B cell (primary cell): ENCODE measurements at regions not wholly inside any gene's neighbourhood (a gene's known extent, or its start where the extent isn't known, plus 50 kb on each side); places are given as distances from the start of the nearest gene placed in this dataset.

ENCODE experiments used
- ATAC-seq: fragments of 200-7000 bp; cut with Tn5 transposase; one replicate; pipeline ENCODE4 v1.10.0; 2021; ENCODE audit warnings: low read depth, mild to moderate bottlenecking, moderate number of reproducible peaks, moderate library complexity
- CTCF ChIA-PET: fragments of 350-600 bp; sonication (Branson Sonifier 250); formaldehyde crosslinking; loops from one replicate; lab custom pipeline; 2021; ENCODE audit warnings: antibody characterized with exemption, inconsistent platforms; lab: Charles Lee
- POLR2A ChIA-PET: fragments of 350-600 bp; sonication (Branson Sonifier 250); formaldehyde crosslinking; loops from one replicate; lab custom pipeline; 2021; ENCODE audit warnings: antibody characterized with exemption; lab: Charles Lee
- DNase-seq: peaks from one replicate; pipeline ENCODE4 v3.0.0; 2013
- H2AFZ ChIP-seq: 2 replicates; pipeline ENCODE4 v1.6.1; 2012; ENCODE audit warnings: mild to moderate bottlenecking, low read depth, low read length; ENCODE audit not compliant: insufficient read depth, poor library complexity, severe bottlenecking
- H3K27ac ChIP-seq, 2 donors: 1 replicate in 1 of 2; 2 replicates in 1 of 2; pipeline ENCODE4 v1.5.1; 2012 to 2013; ENCODE audit warnings: low read length in 2 of 2, mild to moderate bottlenecking in 2 of 2, moderate library complexity in 1 of 2
- H3K27me3 ChIP-seq, 4 experiments: fragments of 200-600 bp in 1 of 4; sonication (generic) in 1 of 4; replicated peaks in 1 of 4; 1 replicate in 2 of 4; 2 replicates in 2 of 4; pipeline versions ENCODE4 v1.6.1 to v1.7.0; 2013 to 2016; ENCODE audit warnings: low read length in 3 of 4, mild to moderate bottlenecking in 2 of 4, mixed read lengths in 1 of 4, moderate library complexity in 1 of 4; ENCODE audit not compliant: insufficient read depth in 4 of 4, control insufficient read depth in 3 of 4; ENCODE audit errors: control extremely low read depth in 1 of 4
- H3K36me3 ChIP-seq, 2 experiments: replicated peaks in 1 of 2; 1 replicate in 1 of 2; 2 replicates in 1 of 2; pipeline versions ENCODE4 v1.6.1 to v1.7.1; 2013; ENCODE audit warnings: low read length in 1 of 2; ENCODE audit not compliant: insufficient read depth in 2 of 2, control insufficient read depth in 1 of 2; ENCODE audit errors: control extremely low read depth in 1 of 2, extremely low read depth in 1 of 2
- H3K4me1 ChIP-seq, 2 donors: fragments of 200-600 bp in 1 of 2; sonication (generic) in 1 of 2; 1 replicate in 1 of 2; 2 replicates in 1 of 2; pipeline versions ENCODE4 v1.5.1 to v1.6.1; 2013 to 2017; ENCODE audit warnings: low read length in 2 of 2; ENCODE audit not compliant: control insufficient read depth in 2 of 2, insufficient read depth in 2 of 2
- H3K4me2 ChIP-seq: replicated peaks from 2 replicates; pipeline ENCODE3; 2012; ENCODE audit warnings: mild to moderate bottlenecking, low read depth, low read length; ENCODE audit not compliant: poor library complexity, severe bottlenecking
- H3K4me3 ChIP-seq, 5 experiments: fragments of 200-600 bp in 1 of 5; sonication (generic) in 1 of 5; 1 replicate in 3 of 5; 2 replicates in 2 of 5; pipeline versions ENCODE4 v1.5.1 to v1.7.0; 2011 to 2016; ENCODE audit warnings: low read length in 4 of 5, mild to moderate bottlenecking in 4 of 5, low read depth in 2 of 5, control low read depth in 1 of 5, moderate library complexity in 1 of 5; ENCODE audit not compliant: insufficient read depth in 1 of 5; ENCODE audit errors: control extremely low read depth in 1 of 5, extremely low read depth in 1 of 5
- H3K79me2 ChIP-seq: fragments of 200-600 bp; sonication (generic); one replicate; pipeline ENCODE4 v1.6.0; 2016; ENCODE audit warnings: low read length; ENCODE audit not compliant: control insufficient read depth, insufficient read depth
- H3K9ac ChIP-seq: fragments of 200-600 bp; sonication (generic); 2 replicates; pipeline ENCODE4 v1.6.1; 2017; ENCODE audit warnings: mild to moderate bottlenecking, low read length, moderate library complexity
- H3K9me3 ChIP-seq, 3 donors: one replicate each; pipeline versions ENCODE4 v1.6.1 to v1.7.1; 2013; ENCODE audit warnings: low read length in 2 of 3; ENCODE audit not compliant: control insufficient read depth in 2 of 3, insufficient read depth in 1 of 3; ENCODE audit errors: control extremely low read depth in 1 of 3
- H4K20me1 ChIP-seq: 2 replicates; pipeline ENCODE4 v1.6.0; 2012; ENCODE audit warnings: mild to moderate bottlenecking, low read length; ENCODE audit not compliant: insufficient read depth, control insufficient read depth, poor library complexity, severe bottlenecking
- H3K27ac Mint-ChIP-seq: one replicate; pipeline ENCODE4 v1.8.0; 2021; ENCODE audit warnings: mixed read lengths
- H3K27me3 Mint-ChIP-seq: one replicate; pipeline ENCODE4 v1.8.0; 2021; ENCODE audit warnings: mixed read lengths
- H3K4me1 Mint-ChIP-seq: one replicate; pipeline ENCODE4 v1.8.0; 2021; ENCODE audit warnings: mixed read lengths
- H3K4me3 Mint-ChIP-seq: one replicate; pipeline ENCODE4 v1.8.0; 2021; ENCODE audit warnings: mixed read lengths
- H3K9me3 Mint-ChIP-seq: one replicate; pipeline ENCODE4 v1.8.0; 2022; ENCODE audit warnings: mixed read lengths; ENCODE audit not compliant: insufficient read depth
- EZH2 ChIP-seq: IDR thresholded peaks from 2 replicates; pipeline ENCODE4 v1.6.1; 2012; ENCODE audit warnings: borderline replicate concordance, low read depth, mild to moderate bottlenecking, moderate library complexity, low read length; ENCODE audit not compliant: insufficient read depth, poor library complexity, severe bottlenecking
- WGBS: methylation state at CpG from one replicate; pipeline ENCODE4 v1.1.5; 2013; ENCODE audit warnings: missing lambda C conversion rate; ENCODE audit not compliant: insufficient coverage; 5-methylcytosine and 5-hydroxymethylcytosine counted together
- intact Hi-C: fragments of 100-400 bp; cut with micrococcal nuclease; formaldehyde crosslinking; loops from one replicate; pipeline ENCODE4 v1.10.0; 2022
- TF ChIP-seq, protein P1 (sequence below): fragments of 200-600 bp; IDR thresholded peaks from one replicate; pipeline ENCODE4 v1.8.0; 2022; ENCODE audit warnings: antibody characterized with exemption, mild to moderate bottlenecking

DNA sequence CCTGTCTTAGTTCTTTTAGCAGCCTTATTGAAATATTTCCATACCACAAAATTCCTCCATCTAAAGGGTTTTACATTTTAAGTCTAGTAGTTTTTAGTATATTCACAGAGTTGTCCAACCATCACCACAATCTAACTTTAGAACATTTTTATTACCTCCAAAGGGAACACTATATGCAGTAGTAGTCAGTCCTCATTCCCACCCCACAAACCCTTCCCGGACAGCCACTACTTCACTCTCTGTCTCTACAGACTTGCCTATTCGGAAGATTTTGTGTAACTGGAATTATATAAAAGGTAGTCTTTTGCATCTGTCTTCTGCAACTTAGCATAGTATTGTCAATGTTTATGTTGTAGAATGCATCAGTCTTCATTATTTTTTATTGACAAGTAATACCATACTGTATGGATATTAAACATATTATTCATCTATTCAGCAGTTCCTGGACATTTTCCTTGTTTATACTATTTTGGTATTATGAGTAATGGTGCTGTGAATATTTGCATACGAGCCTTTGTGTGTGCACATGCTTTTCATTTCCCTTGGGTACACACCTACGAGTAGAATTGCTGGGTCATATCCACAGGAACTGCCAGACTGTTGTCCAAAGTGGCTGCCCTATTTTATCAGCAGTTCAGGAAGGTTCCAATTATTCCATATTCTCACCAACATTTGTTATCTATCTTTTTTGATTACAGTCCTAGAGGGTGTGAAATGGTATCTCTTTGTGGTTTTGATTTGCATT lies 60.9 kb upstream of the LANCL2 start:
- CTCF ChIA-PET = no interaction called here
- Histone ChIP-seq H3K27ac (no peak overlapping the region), H4K20me1 (no peaks in the 10 kb centered on the region), H3K27me3 (peaks cover 0 to 3% (median 0%) of the 10 kb centered on the region in 4 experiments), H2AFZ (no peak overlapping the region), H3K36me3 (no peaks in the 10 kb centered on the region), H3K4me3 (no peak overlapping the region), H3K9ac (no peak overlapping the region), H3K9me3 (no peaks in the 10 kb centered on the region), H3K79me2 (no peaks in the 10 kb centered on the region), H3K4me2 (no peak overlapping the region), H3K4me1 (no peaks in the 10 kb centered on the region)
- POLR2A ChIA-PET = no interaction called here
- Mint-ChIP-seq H3K4me3 (no peak overlapping the region), H3K9me3 (no peaks in the 10 kb centered on the region), H3K27me3 (peaks cover 27% of the 10 kb centered on the region), H3K27ac (no peak overlapping the region), H3K4me1 (peaks cover 7% of the 10 kb centered on the region)
- DNase-seq (no peak), ATAC-seq (no peak)
- intact Hi-C loops = no loop called here
- TF ChIP-seq EZH2 = no peak
- TF ChIP-seq, protein P1, sequence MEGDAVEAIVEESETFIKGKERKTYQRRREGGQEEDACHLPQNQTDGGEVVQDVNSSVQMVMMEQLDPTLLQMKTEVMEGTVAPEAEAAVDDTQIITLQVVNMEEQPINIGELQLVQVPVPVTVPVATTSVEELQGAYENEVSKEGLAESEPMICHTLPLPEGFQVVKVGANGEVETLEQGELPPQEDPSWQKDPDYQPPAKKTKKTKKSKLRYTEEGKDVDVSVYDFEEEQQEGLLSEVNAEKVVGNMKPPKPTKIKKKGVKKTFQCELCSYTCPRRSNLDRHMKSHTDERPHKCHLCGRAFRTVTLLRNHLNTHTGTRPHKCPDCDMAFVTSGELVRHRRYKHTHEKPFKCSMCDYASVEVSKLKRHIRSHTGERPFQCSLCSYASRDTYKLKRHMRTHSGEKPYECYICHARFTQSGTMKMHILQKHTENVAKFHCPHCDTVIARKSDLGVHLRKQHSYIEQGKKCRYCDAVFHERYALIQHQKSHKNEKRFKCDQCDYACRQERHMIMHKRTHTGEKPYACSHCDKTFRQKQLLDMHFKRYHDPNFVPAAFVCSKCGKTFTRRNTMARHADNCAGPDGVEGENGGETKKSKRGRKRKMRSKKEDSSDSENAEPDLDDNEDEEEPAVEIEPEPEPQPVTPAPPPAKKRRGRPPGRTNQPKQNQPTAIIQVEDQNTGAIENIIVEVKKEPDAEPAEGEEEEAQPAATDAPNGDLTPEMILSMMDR = no peak
- WGBS = 34% methylated on average over 2 of the region's 4 CpGs

DNA sequence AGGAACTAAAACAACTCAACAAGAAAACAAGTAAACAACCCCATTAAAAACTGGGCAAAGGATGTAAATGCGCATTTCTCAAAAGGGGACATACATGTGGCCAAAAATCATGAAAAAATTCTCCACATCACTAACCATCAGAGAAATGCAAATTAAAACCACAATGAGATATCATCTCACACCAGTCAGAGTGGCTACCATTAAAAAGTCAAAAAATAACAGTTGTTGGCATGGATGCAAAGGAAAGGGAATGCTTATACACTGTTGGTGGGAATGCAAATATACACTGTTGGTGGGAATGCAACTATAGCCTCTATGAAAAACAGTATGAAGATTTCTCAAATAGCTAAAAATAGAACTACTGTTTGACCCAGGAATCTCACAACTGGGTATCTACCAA lies 60.0 kb upstream of the LANCL2 start:
- Histone ChIP-seq H4K20me1 (no peaks in the 10 kb centered on the region), H3K79me2 (no peaks in the 10 kb centered on the region), H3K27ac (no peak overlapping the region), H3K27me3 (no peaks in the 10 kb centered on the region), H3K36me3 (no peaks in the 10 kb centered on the region), H3K4me3 (no peak overlapping the region), H3K9ac (no peak overlapping the region), H2AFZ (no peak overlapping the region), H3K4me2 (no peak overlapping the region), H3K4me1 (no peaks in the 10 kb centered on the region), H3K9me3 (no peaks in the 10 kb centered on the region)
- intact Hi-C loops = no loop called here
- WGBS = 60% methylated on average over 1 of the region's 1 CpG
- no peaks in the 10 kb centered on the region for H3K9me3 Mint-ChIP-seq
- no peak overlapping the region for H3K4me3 Mint-ChIP-seq
- no peak for ATAC-seq
- CTCF ChIA-PET = no interaction called here
- POLR2A ChIA-PET = no interaction called here
- H3K4me1 Mint-ChIP-seq = peaks cover 7% of the 10 kb centered on the region
- no peak for DNase-seq
- H3K27ac Mint-ChIP-seq = no peak overlapping the region
- peaks cover 23% of the 10 kb centered on the region for H3K27me3 Mint-ChIP-seq
- TF ChIP-seq EZH2 = no peak
- TF ChIP-seq, protein P1 = no peak
